Ishikawa (cell line): ENCODE measurements at regions not wholly inside any gene's neighbourhood (a gene's known extent, or its start where the extent isn't known, plus 50 kb on each side); places are given as distances from the start of the nearest gene placed in this dataset.

ENCODE experiments used
- CEBPB ChIP-seq: IDR thresholded peaks from 2 replicates; pipeline ENCODE4 v1.6.1; 2012
- CREB1 ChIP-seq: IDR thresholded peaks from 2 replicates; pipeline ENCODE4 v1.6.1; 2012; ENCODE audit warnings: low read depth
- EGR1 ChIP-seq: IDR thresholded peaks from 2 replicates; pipeline ENCODE4 v1.6.1; 2012
- EP300 ChIP-seq: IDR thresholded peaks from 2 replicates; pipeline ENCODE4 v1.6.1; 2012; ENCODE audit warnings: borderline replicate concordance
- FOXM1 ChIP-seq: IDR thresholded peaks from 2 replicates; pipeline ENCODE4 v1.6.1; 2012; ENCODE audit warnings: low read depth, borderline replicate concordance
- NFIC ChIP-seq: IDR thresholded peaks from 2 replicates; pipeline ENCODE4 v1.6.1; 2012
- RAD21 ChIP-seq: IDR thresholded peaks from 2 replicates; pipeline ENCODE4 v1.6.1; 2012; ENCODE audit warnings: low read depth
- TAF1 ChIP-seq: IDR thresholded peaks from 2 replicates; pipeline ENCODE4 v1.6.1; 2012; ENCODE audit warnings: low read depth, mild to moderate bottlenecking
- TCF12 ChIP-seq: IDR thresholded peaks from 2 replicates; pipeline ENCODE4 v1.6.1; 2012; ENCODE audit warnings: low read depth
- TEAD4 ChIP-seq: IDR thresholded peaks from 2 replicates; pipeline ENCODE4 v1.6.1; 2012
- YY1 ChIP-seq: IDR thresholded peaks from 2 replicates; pipeline ENCODE4 v1.6.1; 2012; ENCODE audit warnings: low read depth
- ZBTB7A ChIP-seq: IDR thresholded peaks from 2 replicates; pipeline ENCODE4 v1.6.1; 2012; ENCODE audit warnings: low read depth
- TF ChIP-seq, protein P1 (sequence below): IDR thresholded peaks from 2 replicates; pipeline ENCODE4 v1.6.1; 2012
- TF ChIP-seq, protein P2 (sequence below): IDR thresholded peaks from 2 replicates; pipeline ENCODE4 v1.6.1; 2012; ENCODE audit warnings: low read depth, mild to moderate bottlenecking
- TF ChIP-seq, protein P3 (sequence below): IDR thresholded peaks from 2 replicates; pipeline ENCODE4 v1.6.1; 2012

DNA sequence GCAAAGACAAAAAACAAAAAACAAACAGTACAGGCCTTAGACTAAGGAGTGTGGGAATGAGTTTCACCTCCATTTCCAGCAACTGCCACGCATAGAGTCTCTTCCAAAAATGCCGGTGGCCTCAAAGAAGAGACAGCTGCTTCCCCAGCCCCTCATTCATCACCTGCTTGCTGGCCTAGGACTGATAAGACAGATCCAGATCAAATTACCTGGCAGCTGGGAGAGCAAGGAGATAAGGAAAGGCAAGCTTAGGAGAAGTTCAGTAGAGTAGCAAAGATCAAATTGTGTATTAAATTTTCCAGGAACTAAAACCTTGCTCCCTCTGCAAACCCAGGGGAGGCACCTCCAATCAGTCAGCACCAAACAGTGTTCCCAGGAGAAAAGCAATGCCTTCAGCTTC lies 325.8 kb upstream of the CTNNB1 start:
- no peak for TF ChIP-seq TEAD4
- TF ChIP-seq TCF12, result no peak
- TF ChIP-seq EP300, result no peak
- no peak for TF ChIP-seq ZBTB7A
- no peak for TF ChIP-seq YY1
- TF ChIP-seq, protein P1, sequence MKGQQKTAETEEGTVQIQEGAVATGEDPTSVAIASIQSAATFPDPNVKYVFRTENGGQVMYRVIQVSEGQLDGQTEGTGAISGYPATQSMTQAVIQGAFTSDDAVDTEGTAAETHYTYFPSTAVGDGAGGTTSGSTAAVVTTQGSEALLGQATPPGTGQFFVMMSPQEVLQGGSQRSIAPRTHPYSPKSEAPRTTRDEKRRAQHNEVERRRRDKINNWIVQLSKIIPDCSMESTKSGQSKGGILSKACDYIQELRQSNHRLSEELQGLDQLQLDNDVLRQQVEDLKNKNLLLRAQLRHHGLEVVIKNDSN, result no peak
- TF ChIP-seq FOXM1, result no peak
- no peak for TF ChIP-seq NFIC

DNA sequence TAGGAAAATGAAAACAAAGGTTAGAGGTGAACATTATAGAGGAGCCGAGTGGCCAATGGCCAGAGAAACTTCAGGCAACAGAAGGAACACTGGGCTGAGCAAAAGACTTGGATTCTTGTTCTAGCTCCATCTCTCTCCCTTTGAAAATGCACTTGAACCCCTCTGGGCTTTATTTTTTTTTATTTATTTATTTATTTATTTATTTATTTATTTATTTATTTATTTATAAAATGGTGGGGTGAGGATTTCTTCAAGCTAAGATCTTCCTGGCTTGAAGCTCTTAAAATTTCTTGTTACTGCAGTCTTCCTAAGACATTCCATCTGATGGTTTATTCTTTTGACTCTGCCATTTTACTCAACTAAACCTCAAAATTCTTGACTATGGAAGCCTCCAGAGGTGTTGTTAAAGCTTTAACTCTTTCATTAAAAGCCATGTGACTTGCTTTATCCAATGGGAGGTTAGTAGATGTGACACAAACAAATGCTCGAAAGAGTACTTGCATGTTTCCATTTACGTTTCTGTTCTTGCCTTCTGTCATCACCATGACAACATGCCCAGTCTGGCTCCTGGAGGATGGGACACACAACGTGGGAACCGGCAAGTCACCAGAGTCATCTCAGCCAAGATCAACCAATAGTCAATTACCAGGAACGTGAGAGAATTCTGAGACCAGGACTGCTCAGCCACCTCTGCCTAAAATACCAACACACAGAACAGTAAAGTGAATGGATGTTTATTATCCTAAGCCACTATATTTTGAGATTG lies 325.2 kb upstream of the CTNNB1 start:
- TF ChIP-seq EGR1 (no peak), FOXM1 (no peak), ZBTB7A (no peak), EP300 (no peak), CREB1 (no peak), CEBPB (no peak)
- TF ChIP-seq, protein P2, sequence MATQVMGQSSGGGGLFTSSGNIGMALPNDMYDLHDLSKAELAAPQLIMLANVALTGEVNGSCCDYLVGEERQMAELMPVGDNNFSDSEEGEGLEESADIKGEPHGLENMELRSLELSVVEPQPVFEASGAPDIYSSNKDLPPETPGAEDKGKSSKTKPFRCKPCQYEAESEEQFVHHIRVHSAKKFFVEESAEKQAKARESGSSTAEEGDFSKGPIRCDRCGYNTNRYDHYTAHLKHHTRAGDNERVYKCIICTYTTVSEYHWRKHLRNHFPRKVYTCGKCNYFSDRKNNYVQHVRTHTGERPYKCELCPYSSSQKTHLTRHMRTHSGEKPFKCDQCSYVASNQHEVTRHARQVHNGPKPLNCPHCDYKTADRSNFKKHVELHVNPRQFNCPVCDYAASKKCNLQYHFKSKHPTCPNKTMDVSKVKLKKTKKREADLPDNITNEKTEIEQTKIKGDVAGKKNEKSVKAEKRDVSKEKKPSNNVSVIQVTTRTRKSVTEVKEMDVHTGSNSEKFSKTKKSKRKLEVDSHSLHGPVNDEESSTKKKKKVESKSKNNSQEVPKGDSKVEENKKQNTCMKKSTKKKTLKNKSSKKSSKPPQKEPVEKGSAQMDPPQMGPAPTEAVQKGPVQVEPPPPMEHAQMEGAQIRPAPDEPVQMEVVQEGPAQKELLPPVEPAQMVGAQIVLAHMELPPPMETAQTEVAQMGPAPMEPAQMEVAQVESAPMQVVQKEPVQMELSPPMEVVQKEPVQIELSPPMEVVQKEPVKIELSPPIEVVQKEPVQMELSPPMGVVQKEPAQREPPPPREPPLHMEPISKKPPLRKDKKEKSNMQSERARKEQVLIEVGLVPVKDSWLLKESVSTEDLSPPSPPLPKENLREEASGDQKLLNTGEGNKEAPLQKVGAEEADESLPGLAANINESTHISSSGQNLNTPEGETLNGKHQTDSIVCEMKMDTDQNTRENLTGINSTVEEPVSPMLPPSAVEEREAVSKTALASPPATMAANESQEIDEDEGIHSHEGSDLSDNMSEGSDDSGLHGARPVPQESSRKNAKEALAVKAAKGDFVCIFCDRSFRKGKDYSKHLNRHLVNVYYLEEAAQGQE, result no peak
- TF ChIP-seq, protein P3, sequence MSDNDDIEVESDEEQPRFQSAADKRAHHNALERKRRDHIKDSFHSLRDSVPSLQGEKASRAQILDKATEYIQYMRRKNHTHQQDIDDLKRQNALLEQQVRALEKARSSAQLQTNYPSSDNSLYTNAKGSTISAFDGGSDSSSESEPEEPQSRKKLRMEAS, result no peak

DNA sequence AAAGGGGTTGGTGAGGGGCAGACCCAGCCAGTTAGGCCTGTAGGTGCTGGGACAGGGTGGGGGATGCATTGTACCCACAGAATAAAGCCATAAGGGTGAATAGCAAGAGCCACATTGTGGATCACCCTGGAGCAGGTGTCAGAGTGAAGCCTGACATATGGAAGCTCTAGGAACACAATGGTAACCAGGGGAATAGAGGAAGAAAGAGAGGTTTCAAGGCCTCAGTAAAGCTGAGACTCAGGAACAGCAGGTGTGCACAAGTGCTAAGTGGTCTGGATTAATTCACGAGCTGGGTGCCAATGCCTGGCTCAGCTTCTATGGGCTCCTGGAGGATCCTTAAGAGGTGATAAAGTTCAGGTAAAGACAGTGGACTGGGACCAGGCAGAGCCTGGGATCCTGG lies 323.7 kb upstream of the CTNNB1 start:
- TF ChIP-seq TEAD4, result no peak
- TF ChIP-seq, protein P3, result no peak
- TF ChIP-seq RAD21, result no peak
- TF ChIP-seq CEBPB, result no peak
- TF ChIP-seq, protein P1, result no peak
- no peak for TF ChIP-seq NFIC
- TF ChIP-seq EGR1, result no peak
- TF ChIP-seq ZBTB7A, result no peak
- TF ChIP-seq YY1, result no peak
- TF ChIP-seq FOXM1, result no peak
- no peak for TF ChIP-seq EP300
- TF ChIP-seq, protein P2, result no peak
- TF ChIP-seq TCF12, result no peak
- no peak for TF ChIP-seq CREB1
- TF ChIP-seq TAF1, result no peak

DNA sequence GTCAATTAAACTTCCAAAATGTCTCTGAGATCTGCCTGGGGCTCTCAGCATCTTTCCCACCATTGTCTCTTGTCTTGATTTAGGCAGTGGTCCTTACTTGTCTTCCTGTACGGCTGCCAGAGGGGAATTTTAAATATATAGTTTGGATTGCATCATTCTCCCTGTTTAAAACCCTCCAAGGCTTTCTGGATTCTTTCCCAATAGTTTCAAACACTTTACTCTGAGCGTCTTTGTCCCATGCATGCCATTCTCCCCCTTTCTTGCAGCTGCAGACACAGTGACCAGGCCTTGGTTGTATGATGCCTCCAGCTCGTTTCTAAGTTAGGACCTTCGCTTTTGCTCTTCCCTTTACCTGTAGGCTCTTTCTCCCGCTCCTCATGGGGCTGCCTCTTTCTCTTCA lies 323.3 kb upstream of the CTNNB1 start:
- TF ChIP-seq RAD21 (no peak), YY1 (no peak), EGR1 (no peak), FOXM1 (no peak), TAF1 (no peak), NFIC (no peak), EP300 (no peak), CREB1 (no peak), TEAD4 (no peak), CEBPB (no peak), TCF12 (no peak), ZBTB7A (no peak)
- TF ChIP-seq, protein P3, result no peak
- TF ChIP-seq, protein P2, result no peak
- TF ChIP-seq, protein P1, result no peak
